PC-3 (cell line): ENCODE measurements at regions not wholly inside any gene's neighbourhood (a gene's known extent, or its start where the extent isn't known, plus 50 kb on each side); places are given as distances from the start of the nearest gene placed in this dataset.

Experiments
- ATAC-seq: fragments of 200-7000 bp; cut with Tn5 transposase; 2 replicates; pipeline ENCODE4 v1.9.1; 2020; ENCODE audit warnings: mild to moderate bottlenecking, moderate library complexity
- BruUV-seq: library from RNA; stranded (reverse); fragments of 400-500 nt; replicated peaks from 2 replicates; lab custom pipeline; 2021; lab: Mats Ljungman, UMichigan
- CTCF ChIA-PET: fragments of 300-600 bp; sonication (Branson Sonifier 250); formaldehyde crosslinking; loops from one replicate; lab custom pipeline; 2022; ENCODE audit warnings: antibody characterized with exemption; lab: Charles Lee
- POLR2A ChIA-PET: fragments of 300-600 bp; sonication (Branson Sonifier 250); formaldehyde crosslinking; loops from one replicate; lab custom pipeline; 2022; ENCODE audit warnings: antibody characterized with exemption; ENCODE audit not compliant: unreplicated experiment; lab: Charles Lee
- DNase-seq: peaks from one replicate; pipeline ENCODE4 v3.0.0-alpha.2; 2015
- H2AFZ ChIP-seq: fragments of 300-600 bp; sonication (generic); 2 replicates; pipeline ENCODE4 v1.6.0; 2016; ENCODE audit warnings: antibody characterized with exemption, low read length
- H3F3A ChIP-seq: fragments of 300-600 bp; sonication (generic); one replicate; pipeline ENCODE4 v1.6.0; 2017; ENCODE audit warnings: antibody characterized with exemption, low read length, control low read depth, mild to moderate bottlenecking; ENCODE audit not compliant: unreplicated experiment
- H3K27ac ChIP-seq: fragments of 300-600 bp; sonication (generic); 2 replicates; pipeline ENCODE4 v1.5.1; 2016; ENCODE audit warnings: mild to moderate bottlenecking, low read length
- H3K27me3 ChIP-seq: fragments of 300-600 bp; sonication (generic); 2 replicates; pipeline ENCODE4 v1.6.1; 2016; ENCODE audit warnings: low read length, mixed read lengths
- H3K36me3 ChIP-seq: fragments of 300-600 bp; sonication (generic); 2 replicates; pipeline ENCODE4 v1.6.1; 2016; ENCODE audit warnings: low read depth, mixed run types, low read length, mixed read lengths
- H3K4me1 ChIP-seq: fragments of 300-600 bp; sonication (generic); 2 replicates; pipeline ENCODE4 v1.5.1; 2016; ENCODE audit warnings: low read length; ENCODE audit not compliant: insufficient read depth
- H3K4me2 ChIP-seq: fragments of 300-600 bp; sonication (generic); 2 replicates; pipeline ENCODE4 v1.6.0; 2016; ENCODE audit warnings: low read length
- H3K4me3 ChIP-seq: fragments of 300-600 bp; sonication (generic); 2 replicates; pipeline ENCODE4 v1.5.1; 2016; ENCODE audit warnings: mild to moderate bottlenecking, low read length, mixed read lengths
- H3K79me2 ChIP-seq: fragments of 300-600 bp; sonication (generic); 2 replicates; pipeline ENCODE4 v1.6.1; 2017; ENCODE audit warnings: low read length, mixed read lengths
- H3K9ac ChIP-seq: fragments of 300-600 bp; sonication (generic); 2 replicates; pipeline ENCODE4 v1.6.0; 2016; ENCODE audit warnings: mild to moderate bottlenecking, low read length
- H3K9me2 ChIP-seq: fragments of 300-600 bp; sonication (generic); replicated peaks from 2 replicates; pipeline ENCODE4 v1.6.1; 2016; ENCODE audit warnings: mixed run types, low read length, mixed read lengths
- H3K9me3 ChIP-seq: fragments of 300-600 bp; sonication (generic); 2 replicates; pipeline ENCODE4 v1.6.1; 2016; ENCODE audit warnings: low read length, mixed read lengths
- H4K20me1 ChIP-seq: fragments of 300-600 bp; sonication (generic); 2 replicates; pipeline ENCODE4 v1.6.1; 2016; ENCODE audit warnings: low read length, mixed read lengths
- CTCF ChIP-seq: fragments of 300-600 bp; sonication (generic); conservative IDR thresholded peaks from 2 replicates; pipeline ENCODE4 v1.5.1; 2017; ENCODE audit warnings: antibody characterized with exemption, low read depth, mild to moderate bottlenecking, low read length
- EZH2 ChIP-seq: fragments of 300-600 bp; sonication (generic); IDR thresholded peaks from one replicate; pipeline ENCODE4 v1.6.1; 2017; ENCODE audit warnings: antibody characterized with exemption, mild to moderate bottlenecking, low read length; ENCODE audit not compliant: unreplicated experiment
- EZH2phosphoT487 ChIP-seq: fragments of 300-600 bp; sonication (generic); IDR thresholded peaks from 2 replicates; pipeline ENCODE4 v1.6.1; 2018; ENCODE audit warnings: mild to moderate bottlenecking, antibody characterized with exemption, low read length, borderline replicate concordance
- intact Hi-C: fragments of 100-400 bp; cut with micrococcal nuclease; formaldehyde crosslinking; loops from 2 replicates; pipeline ENCODE4 v1.9.0; 2023

GRCh38 chr3:11919390-11919789 is 72.7 kb upstream of the TAMM41 start:
- intact Hi-C loops, result no loop called here
- BruUV-seq, result no TSS peak
- H3K27me3 ChIP-seq, result peaks cover 45% of the 10 kb centered on the region
- H3K4me1 ChIP-seq, result no peaks in the 10 kb centered on the region
- H3F3A ChIP-seq, result no peaks in the 10 kb centered on the region
- no peaks in the 10 kb centered on the region for H3K9me2 ChIP-seq
- TF ChIP-seq EZH2, result no peak
- no peak for TF ChIP-seq EZH2phosphoT487
- TF ChIP-seq CTCF, result no peak
- H4K20me1 ChIP-seq, result no peaks in the 10 kb centered on the region
- DNase-seq (no peak), ATAC-seq (no peak)
- ChIA-PET POLR2A (no interaction called here), CTCF (no interaction called here)
- no peak overlapping the region for H3K9ac ChIP-seq
- H3K79me2 ChIP-seq, result no peaks in the 10 kb centered on the region
- no peak overlapping the region for H3K27ac ChIP-seq
- no peaks in the 10 kb centered on the region for H3K9me3 ChIP-seq
- H2AFZ ChIP-seq, result no peak overlapping the region
- no peaks in the 10 kb centered on the region for H3K36me3 ChIP-seq
- H3K4me2 ChIP-seq, result no peak overlapping the region
- no peak overlapping the region for H3K4me3 ChIP-seq

- H3K4me2 ChIP-seq, result no peak overlapping the region
- no peak overlapping the region for H3K9ac ChIP-seq
- CTCF ChIA-PET, result no interaction called here
- no peak overlapping the region for H3K4me3 ChIP-seq
- H2AFZ ChIP-seq, result no peak overlapping the region
- intact Hi-C loops, result no loop called here
- no peaks in the 10 kb centered on the region for H4K20me1 ChIP-seq
- H3K27ac ChIP-seq, result no peak overlapping the region
- no peaks in the 10 kb centered on the region for H3K79me2 ChIP-seq
- H3K4me1 ChIP-seq, result no peaks in the 10 kb centered on the region
- H3K9me3 ChIP-seq, result no peaks in the 10 kb centered on the region
- DNase-seq (no peak), ATAC-seq (no peak)
- no peak for TF ChIP-seq EZH2phosphoT487
- TF ChIP-seq CTCF, result no peak
- no peak for TF ChIP-seq EZH2
- no peaks in the 10 kb centered on the region for H3F3A ChIP-seq
- H3K9me2 ChIP-seq, result no peaks in the 10 kb centered on the region
- POLR2A ChIA-PET, result no interaction called here
- H3K36me3 ChIP-seq, result no peaks in the 10 kb centered on the region
- no TSS peak for BruUV-seq
- H3K27me3 ChIP-seq, result peaks cover 79% of the 10 kb centered on the region
Measured at GRCh38 chr3:11924518-11924917, 77.8 kb upstream of the TAMM41 start.

GRCh38 chr3:11928381-11928780 is 75.8 kb upstream of the SYN2 start:
- Histone ChIP-seq H4K20me1 (no peaks in the 10 kb centered on the region), H3K4me2 (no peak overlapping the region), H3K27me3 (peaks cover 50% of the 10 kb centered on the region), H3K4me1 (no peaks in the 10 kb centered on the region), H3K4me3 (no peak overlapping the region), H3K9ac (no peak overlapping the region), H3K9me3 (no peaks in the 10 kb centered on the region), H3K36me3 (no peaks in the 10 kb centered on the region), H3K9me2 (no peaks in the 10 kb centered on the region), H3F3A (no peaks in the 10 kb centered on the region), H3K79me2 (no peaks in the 10 kb centered on the region), H2AFZ (no peak overlapping the region), H3K27ac (no peak overlapping the region)
- TF ChIP-seq EZH2 (no peak), CTCF (no peak), EZH2phosphoT487 (no peak)
- no peak for ATAC-seq
- no TSS peak for BruUV-seq
- intact Hi-C loops, result no loop called here
- ChIA-PET CTCF (interaction anchor here (0.5 kb wide), 1 partner anchor 91 kb away, joined by 9 read pairs; no protein-coding TSS in a partner anchor), POLR2A (no interaction called here)
- no peak for DNase-seq
